CD4-positive, alpha-beta T cell treated with Interleukin-1 beta for 1 hour (primary cell): ENCODE measurements at regions not wholly inside any gene's neighbourhood (a gene's known extent, or its start where the extent isn't known, plus 50 kb on each side); places are given as distances from the start of the nearest gene placed in this dataset.

Experiments
- DNase-seq, 2 donors: peaks; one replicate each; pipeline ENCODE4 v3.0.0-alpha.2; 2020 to 2022

DNA sequence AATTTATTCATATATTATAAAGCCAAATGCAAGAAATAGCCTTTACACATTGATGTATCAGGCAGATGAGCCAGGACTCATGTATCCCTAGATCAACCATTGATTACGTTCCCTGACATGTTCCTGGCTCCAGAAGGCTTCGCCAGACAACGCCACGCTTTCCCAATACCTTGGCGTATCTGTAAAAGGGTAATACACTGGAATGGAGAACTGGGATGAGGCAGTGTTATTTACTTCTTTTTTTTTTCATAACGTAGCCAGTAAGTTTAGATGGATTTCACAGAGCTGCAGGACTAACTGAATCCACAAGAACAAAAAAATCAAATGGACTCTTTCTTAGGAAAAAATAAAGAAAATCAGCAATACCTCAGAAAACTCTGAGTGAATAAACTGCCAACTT is 588.1 kb upstream of the SEMA3D start:
- DNase-seq: no peak

DNA sequence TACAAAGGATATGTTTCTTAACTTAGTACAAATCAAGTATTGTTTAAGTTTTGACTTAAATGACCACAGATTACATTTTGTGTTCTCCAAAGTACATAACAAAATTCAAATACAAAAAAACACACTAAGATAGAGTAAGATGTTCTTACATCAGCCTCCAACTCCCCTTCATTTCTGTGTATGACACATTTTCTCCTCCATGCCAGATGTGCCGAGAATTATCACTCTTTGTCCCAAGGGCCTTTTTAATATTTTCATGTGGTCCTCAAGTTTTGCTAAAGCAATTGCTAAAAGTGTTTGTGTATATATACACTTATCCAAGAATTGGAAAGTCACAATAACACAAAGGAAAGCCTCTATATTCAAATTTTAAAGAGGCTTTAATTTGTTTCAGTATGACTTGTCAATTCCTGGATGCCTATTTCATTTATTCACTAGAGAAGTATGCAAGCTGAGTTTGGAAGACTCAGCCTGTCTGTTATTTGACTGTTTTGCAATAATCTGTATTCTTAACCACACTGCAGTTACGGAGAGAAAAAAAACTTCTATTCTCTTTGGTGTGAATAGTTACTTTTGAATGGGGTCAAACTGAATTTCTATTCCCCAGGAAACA is 586.4 kb upstream of the SEMA3D start:
- DNase-seq: no peak

DNA sequence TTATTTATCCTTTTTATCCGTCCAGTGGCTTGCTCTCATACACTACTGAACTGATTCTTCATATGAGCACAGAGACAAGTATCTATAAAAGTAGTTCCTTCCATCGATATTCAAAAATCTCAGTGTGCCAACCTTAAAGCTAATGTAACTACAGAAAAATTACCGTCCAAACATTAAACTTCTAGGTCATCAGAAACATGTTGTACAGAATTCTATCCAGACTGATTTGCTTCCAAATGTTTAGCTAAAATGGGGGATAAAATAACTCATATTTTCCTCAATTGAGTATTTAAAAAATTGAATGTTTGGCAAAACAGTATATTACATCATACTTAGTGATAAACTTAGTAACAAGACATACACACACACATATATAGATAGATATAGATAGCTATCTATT is 584.7 kb upstream of the SEMA3D start:
- DNase-seq: no peak

GRCh38 chr7:85770332-85770731 is 583.5 kb upstream of the SEMA3D start:
- DNase-seq: no peak

GRCh38 chr7:85765698-85766298 is 578.9 kb upstream of the SEMA3D start:
- no peak for DNase-seq

GRCh38 chr7:85764034-85764433 is 577.2 kb upstream of the SEMA3D start:
- DNase-seq: no peak

GRCh38 chr7:85757348-85757747 is 570.5 kb upstream of the SEMA3D start:
- no peak for DNase-seq

DNA sequence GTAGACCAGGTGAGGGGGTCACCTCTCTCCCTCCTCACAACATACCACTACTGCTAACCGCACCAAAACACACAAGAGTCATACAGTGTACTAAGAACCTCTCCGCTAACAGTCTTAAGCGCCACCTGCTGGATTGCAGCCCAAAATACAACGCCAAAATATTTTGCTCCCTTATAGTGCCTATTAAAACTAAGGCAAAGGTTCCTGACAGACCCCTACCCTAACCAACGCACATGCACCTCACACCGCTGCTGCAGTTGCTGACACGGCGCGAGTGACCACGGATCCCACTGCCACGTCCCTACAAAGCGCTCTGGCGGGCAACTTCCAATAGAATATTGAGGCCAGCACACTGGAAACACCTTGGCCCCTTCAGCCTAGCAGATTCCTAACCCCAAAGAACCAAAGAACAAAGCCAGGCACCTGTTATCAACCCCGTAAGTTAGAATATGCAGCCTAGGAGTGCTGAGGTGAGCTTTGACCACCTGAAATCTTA is 563.6 kb upstream of the SEMA3D start:
- DNase-seq: peak in 1 of 2 donors; percentile 6

- no peak for DNase-seq
These were observed 563.0 kb upstream of the SEMA3D start for GRCh38 chr7:85749696-85750453.

DNA sequence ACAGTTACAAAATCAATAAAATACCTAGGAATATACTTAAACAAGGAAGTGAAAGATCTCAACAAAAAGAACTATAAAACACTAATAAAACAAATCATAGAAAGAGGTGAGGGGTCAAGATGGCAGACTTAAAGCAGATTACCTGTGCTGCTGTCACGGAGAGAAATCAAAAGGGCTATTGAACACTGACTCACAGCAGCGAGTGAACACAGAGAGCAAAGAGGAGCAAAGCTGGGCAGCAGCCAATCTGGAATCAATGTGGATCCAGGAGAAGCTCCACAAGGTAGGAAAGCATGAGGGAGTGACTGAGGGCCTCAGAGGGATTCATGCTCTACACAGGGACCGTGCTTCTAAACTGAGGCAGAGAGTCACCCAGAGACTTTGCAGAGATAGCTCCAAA is 562.0 kb upstream of the SEMA3D start:
- DNase-seq: no peak

DNA sequence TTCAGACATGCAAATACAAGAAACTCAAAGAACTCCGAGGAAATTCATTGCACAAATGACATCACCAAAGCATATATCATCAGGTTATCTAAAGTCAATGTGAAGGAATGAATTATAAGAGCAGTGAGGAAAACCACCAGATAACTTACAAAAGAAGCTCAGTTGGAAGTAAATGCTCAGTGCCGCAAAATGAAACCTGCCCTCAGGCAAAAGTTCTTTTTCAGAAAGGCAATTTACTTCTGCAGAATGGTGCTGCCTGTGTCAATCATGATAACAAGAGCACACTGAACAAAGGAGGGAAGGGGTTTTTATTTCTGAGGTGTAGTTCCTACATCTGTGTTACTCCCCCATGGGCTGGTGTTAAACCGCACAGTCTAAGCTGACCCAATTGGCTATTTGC is 550.6 kb upstream of the SEMA3D start:
- DNase-seq: no peak

DNA sequence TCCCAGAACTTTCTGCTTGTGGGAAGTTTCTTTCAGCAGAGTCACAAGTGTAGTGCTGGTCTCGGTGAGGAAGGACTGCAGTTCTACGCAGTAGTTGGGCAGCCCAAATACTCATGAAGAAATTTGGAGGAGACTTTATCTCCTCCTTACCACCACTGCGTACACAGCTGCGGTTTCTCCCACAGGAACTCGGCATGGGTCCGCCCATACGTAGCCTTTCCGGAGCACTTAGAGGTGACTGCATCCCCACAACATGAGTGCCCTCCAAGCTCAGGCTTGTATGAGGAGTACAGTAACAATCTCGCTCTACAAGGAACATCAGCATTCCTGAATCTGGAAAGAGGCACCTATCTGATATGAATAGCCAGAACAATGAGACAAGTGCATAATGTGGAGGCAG is 549.2 kb upstream of the SEMA3D start:
- no peak for DNase-seq

GRCh38 chr7:85734823-85735222 is 548.0 kb upstream of the SEMA3D start:
- no peak for DNase-seq

DNA sequence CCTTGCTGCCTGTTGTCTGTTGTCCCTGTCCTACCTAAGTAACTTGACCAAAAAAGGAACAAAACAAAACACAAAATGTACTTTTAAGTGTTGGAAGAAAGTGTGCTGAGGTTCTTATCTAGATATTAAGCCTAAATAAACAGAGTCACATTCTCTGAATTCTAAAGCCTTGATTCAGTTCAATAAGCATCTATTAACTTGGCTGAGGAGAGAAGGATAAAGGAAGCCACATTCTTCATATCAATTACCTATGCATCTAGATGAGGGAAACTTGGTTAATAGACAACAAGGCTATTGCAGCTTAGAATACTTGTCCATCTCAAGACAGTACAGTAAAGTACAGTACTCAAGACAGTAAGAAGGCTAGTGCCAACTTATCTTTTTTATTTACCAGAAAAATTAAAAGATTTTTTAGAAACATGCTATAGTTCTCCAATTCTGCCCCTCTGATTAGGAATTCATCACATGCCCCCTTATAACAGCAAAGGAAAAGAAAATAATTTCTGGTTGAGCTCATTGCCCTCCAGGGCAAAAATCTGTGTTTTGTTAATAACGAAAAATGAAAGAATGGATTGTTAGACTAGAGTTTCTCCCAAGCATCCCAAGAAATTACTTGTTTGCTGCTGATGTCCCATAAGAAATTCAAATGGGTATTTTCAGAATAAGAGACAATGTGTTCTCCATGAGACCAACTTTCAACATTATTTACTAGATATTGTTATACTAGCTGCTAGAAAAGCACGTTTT is 546.5 kb upstream of the SEMA3D start:
- no peak for DNase-seq

DNA sequence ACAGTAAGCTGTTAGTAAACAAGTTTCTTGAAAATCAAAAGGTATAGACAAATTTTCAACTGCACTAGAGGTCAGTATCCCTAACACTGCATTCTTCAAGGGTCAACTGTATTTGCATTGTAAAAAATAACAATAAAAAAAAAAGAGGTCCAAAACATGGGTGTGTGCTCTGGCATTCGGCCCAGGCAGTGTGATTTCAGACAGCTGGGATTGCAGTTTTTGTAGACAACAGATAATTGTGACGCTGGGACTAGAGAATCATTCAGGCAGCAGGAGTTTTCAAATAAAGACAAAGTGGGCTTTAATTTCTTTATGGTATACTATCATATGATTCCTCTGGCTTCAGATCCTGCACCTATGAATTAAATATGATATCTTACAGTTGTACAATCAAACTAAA is 543.2 kb upstream of the SEMA3D start:
- no peak for DNase-seq

DNA sequence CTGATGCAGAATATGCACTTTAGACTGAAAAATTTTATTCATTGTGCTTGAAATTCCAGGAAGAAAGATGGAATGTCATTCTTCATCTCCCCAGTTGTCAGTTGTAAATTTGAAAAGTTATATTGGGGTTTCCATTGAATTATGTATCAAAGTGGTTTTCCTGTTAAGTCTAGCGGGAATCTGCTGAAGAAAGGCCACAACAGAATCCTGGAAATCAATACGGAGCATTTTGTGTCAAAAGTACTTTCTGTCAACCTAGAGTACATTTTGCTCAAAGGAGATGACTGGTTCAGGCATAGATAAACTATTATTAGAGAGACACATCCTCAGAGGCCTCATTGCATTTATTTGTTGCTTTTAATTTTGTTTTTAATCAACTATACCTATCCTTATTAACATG is 538.2 kb upstream of the SEMA3D start:
- DNase-seq: no peak

- DNase-seq: no peak
These were observed 533.4 kb upstream of the SEMA3D start for GRCh38 chr7:85719981-85720953.

DNA sequence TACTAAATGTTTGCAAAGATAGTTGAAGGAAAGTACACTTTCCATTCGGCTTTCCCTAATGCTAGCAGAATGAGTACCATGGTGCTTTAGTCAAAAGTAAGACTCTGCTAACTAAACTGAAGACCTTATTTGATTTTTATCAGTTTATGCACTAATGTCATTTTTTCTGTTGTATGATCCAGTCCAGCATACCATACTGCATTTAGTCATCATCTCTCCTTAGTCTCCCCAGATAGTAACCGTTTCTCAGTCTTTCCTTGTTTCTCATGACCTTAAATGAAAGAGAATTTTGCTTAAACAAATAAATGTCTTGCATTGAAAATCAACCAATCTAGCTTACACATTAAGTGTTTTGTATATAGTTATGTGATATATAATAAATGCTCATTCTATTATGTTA is 529.5 kb upstream of the SEMA3D start:
- no peak for DNase-seq

DNA sequence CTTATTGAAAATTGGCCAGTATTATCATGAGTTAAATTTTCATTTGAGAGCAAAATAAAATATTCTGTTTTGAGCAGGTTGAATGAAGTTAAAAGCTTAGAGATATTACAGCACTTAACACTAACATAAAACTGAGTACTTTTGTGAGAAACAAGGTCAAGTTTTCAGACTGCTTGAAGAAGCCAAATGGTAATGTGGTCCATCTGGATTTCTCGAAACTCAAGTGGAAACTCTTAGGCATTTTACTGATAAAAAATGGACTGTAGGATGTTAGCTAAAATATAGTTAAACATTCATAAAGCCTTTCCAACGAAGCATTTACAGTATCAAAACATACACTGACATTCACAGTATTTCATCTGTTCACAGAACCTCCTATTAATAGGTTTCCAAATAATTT is 528.1 kb upstream of the SEMA3D start:
- no peak for DNase-seq

DNA sequence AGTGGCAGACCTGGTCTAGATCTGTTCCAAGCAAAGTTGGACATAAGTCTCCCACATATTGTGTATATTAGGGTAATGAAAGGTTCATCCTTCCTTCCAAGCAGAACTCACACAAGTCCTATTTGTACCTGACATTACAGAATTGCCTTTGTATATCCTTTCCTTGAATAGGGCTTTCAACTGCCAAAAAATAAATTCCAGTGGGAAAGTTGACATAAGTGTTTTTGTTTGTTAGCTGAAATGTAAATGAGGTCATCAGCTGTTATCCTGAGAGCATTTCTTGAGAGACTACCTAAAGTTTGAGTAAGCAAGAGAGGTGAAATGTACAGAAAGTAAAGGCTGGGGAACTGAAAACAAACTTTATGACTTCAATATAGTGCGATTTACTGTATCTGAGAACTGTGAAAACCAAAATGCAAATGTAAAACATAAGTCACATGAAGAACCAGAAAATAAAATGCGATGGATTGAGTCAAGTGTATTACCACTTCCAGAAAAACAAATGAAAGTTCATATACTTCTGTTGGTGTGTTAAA is 527.3 kb upstream of the SEMA3D start:
- no peak for DNase-seq

DNA sequence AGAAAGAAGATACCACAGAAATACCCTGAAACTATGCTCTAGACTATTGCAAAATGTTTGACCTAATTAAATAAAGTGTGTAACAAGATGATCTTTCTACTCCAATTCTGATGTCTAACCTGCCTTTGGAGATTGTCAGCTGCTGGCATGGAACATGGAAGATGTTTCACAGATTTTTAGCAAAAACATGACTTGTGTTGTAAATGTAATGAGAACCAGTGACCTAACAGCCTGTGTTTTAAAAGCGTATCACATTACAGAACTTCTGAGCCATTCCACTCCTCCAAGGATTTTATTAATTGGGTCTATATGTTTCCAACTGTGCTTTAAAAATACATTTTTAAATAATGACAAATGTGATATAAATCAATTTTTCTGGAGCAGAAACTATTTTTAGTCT is 526.3 kb upstream of the SEMA3D start:
- DNase-seq: no peak

DNA sequence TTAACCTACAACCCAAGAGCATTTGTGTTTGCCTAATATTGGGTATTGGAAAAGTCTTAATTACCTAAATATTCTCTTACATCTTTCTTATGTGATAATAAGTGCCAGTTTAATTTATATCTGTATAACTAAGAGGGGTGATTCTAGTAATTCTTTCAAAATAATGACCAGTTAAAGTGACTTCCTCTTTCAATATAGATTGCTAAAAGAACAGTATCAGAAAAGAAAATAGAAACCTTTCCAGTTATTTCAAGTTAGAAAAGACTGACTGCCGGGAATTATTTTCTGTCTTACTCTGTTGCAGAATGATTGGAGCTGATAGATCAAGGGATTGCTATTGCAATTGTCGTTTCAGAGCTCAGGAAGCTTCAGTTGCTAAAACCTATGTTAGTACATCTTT is 525.0 kb upstream of the SEMA3D start:
- DNase-seq: no peak
